DOHH2 (cell line): ENCODE measurements at regions not wholly inside any gene's neighbourhood (a gene's known extent, or its start where the extent isn't known, plus 50 kb on each side); places are given as distances from the start of the nearest gene placed in this dataset.

ENCODE experiments used
- H3F3A ChIP-seq: fragments of 200-600 bp; sonication (generic), shearing (Covaris generic); 2 replicates; pipeline ENCODE4 v1.6.0; 2016; ENCODE audit warnings: antibody characterized with exemption, mild to moderate bottlenecking; ENCODE audit not compliant: control insufficient read depth, insufficient read depth
- H3K27ac ChIP-seq: fragments of 200-600 bp; sonication (generic); 2 replicates; pipeline ENCODE4 v1.5.1; 2014; ENCODE audit warnings: low read depth, mild to moderate bottlenecking, low read length, moderate library complexity
- H3K27me3 ChIP-seq: fragments of 200-600 bp; sonication (generic); 2 replicates; pipeline ENCODE4 v1.6.1; 2014; ENCODE audit warnings: mild to moderate bottlenecking, low read length, mixed read lengths; ENCODE audit not compliant: control insufficient read depth
- H3K36me3 ChIP-seq: fragments of 200-600 bp; sonication (generic); 2 replicates; pipeline ENCODE4 v1.6.1; 2014; ENCODE audit warnings: mild to moderate bottlenecking, low read length, moderate library complexity, mixed read lengths; ENCODE audit not compliant: control insufficient read depth
- H3K4me1 ChIP-seq: fragments of 200-600 bp; sonication (generic); 2 replicates; pipeline ENCODE4 v1.6.1; 2014; ENCODE audit warnings: mild to moderate bottlenecking, low read length, mixed read lengths; ENCODE audit not compliant: control insufficient read depth
- H3K4me2 ChIP-seq: fragments of 200-600 bp; sonication (generic); 2 replicates; pipeline ENCODE4 v1.6.0; 2014; ENCODE audit warnings: mild to moderate bottlenecking, low read length, moderate library complexity
- H3K4me3 ChIP-seq: fragments of 200-600 bp; sonication (generic); 2 replicates; pipeline ENCODE4 v1.5.1; 2014; ENCODE audit warnings: mild to moderate bottlenecking, low read length, mixed read lengths
- H3K79me2 ChIP-seq: fragments of 200-600 bp; sonication (generic); 2 replicates; pipeline ENCODE4 v1.6.1; 2014; ENCODE audit warnings: mild to moderate bottlenecking, low read length, mixed read lengths; ENCODE audit not compliant: control insufficient read depth
- H3K9me2 ChIP-seq: fragments of 200-600 bp; sonication (generic); replicated peaks from 2 replicates; pipeline ENCODE4 v1.6.1; 2014; ENCODE audit warnings: mild to moderate bottlenecking, low read length, mixed read lengths; ENCODE audit not compliant: control insufficient read depth
- H3K9me3 ChIP-seq: fragments of 200-600 bp; sonication (generic); 2 replicates; pipeline ENCODE4 v1.6.1; 2014; ENCODE audit warnings: antibody characterized with exemption, low read length, mixed read lengths; ENCODE audit not compliant: control insufficient read depth, insufficient read depth
- H4K20me1 ChIP-seq: fragments of 200-600 bp; sonication (generic); 2 replicates; pipeline ENCODE4 v1.6.0; 2014; ENCODE audit warnings: low read depth, mild to moderate bottlenecking, antibody characterized with exemption, low read length, moderate library complexity; ENCODE audit not compliant: control insufficient read depth, insufficient read depth
- CTCF ChIP-seq: fragments of 200-600 bp; sonication (generic); IDR thresholded peaks from one replicate; pipeline ENCODE4 v1.5.1; 2014; ENCODE audit warnings: antibody characterized with exemption, mild to moderate bottlenecking, low read depth, low read length; ENCODE audit not compliant: poor library complexity, severe bottlenecking
- EZH2phosphoT487 ChIP-seq: fragments of 200-600 bp; sonication (generic); IDR thresholded peaks from 2 replicates; pipeline ENCODE4 v1.6.1; 2017; ENCODE audit warnings: borderline replicate concordance, mild to moderate bottlenecking, antibody characterized with exemption, low read length, moderate library complexity, mixed read lengths

DNA sequence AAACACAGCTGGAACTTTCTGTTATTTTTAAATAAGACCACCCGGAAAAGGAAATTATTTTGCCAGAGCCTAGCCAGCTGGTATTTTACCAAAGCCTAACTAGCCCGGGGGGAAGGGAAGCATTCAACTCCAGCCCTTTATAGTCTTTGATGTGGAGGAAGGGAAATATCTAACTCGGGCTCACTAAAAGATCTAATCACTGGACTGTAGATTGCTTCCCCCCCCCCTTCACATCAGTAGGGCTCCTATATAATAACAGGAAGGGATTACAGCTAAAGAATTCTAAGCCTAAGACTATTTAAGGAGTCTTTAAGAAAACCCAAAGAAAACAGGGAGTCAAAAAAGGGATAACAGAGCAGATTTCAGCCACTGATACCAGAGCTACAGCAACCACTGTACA lies 431.1 kb downstream of the KCNH5 start:
- Histone ChIP-seq H3K4me2 (no peak overlapping the region), H4K20me1 (no peaks in the 10 kb centered on the region), H3K4me1 (no peaks in the 10 kb centered on the region), H3K27me3 (no peaks in the 10 kb centered on the region), H3F3A (no peaks in the 10 kb centered on the region), H3K4me3 (no peak overlapping the region), H3K36me3 (no peaks in the 10 kb centered on the region), H3K79me2 (no peaks in the 10 kb centered on the region), H3K27ac (no peak overlapping the region), H3K9me3 (peaks cover 6% of the 10 kb centered on the region; the same call in 1 of the 2 replicates), H3K9me2 (no peaks in the 10 kb centered on the region)
- TF ChIP-seq EZH2phosphoT487 (no peak), CTCF (no peak)

DNA sequence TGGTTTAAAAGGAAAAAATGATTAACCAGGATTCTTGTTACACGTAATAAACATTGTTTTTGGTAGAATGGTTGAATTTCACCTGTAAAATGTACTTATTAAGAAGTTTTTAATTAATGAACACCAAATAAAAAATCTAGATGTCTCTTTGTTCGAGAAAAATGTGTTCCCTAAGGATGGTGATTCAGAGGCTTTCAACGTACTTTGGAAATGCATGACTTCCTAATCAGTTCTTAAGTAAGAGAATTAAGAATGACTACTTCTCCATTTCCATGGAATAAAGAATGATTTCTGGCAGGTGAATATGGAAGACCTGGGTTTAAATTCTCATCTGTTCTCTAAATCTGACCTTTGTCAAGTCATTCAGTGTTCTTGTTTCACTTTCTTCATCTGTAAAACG lies 428.6 kb downstream of the KCNH5 start:
- no peak overlapping the region for H3K27ac ChIP-seq

GRCh38 chr14:62626416-62626815 lies 418.8 kb downstream of the KCNH5 start:
- H3K27me3 ChIP-seq, result no peaks in the 10 kb centered on the region
- H3K9me2 ChIP-seq, result no peaks in the 10 kb centered on the region
- no peak overlapping the region for H3K27ac ChIP-seq
- no peaks in the 10 kb centered on the region for H3K4me1 ChIP-seq
- no peaks in the 10 kb centered on the region for H3F3A ChIP-seq
- no peak overlapping the region for H3K4me3 ChIP-seq
- H3K9me3 ChIP-seq, result no peaks in the 10 kb centered on the region
- no peak for TF ChIP-seq CTCF
- no peak overlapping the region for H3K4me2 ChIP-seq
- H3K79me2 ChIP-seq, result no peaks in the 10 kb centered on the region
- H4K20me1 ChIP-seq, result no peaks in the 10 kb centered on the region
- no peaks in the 10 kb centered on the region for H3K36me3 ChIP-seq

More for the DNA sequence above, 428.6 kb downstream of the KCNH5 start:
- H3K9me3 ChIP-seq, result peaks cover 6% of the 10 kb centered on the region; the same call in 1 of the 2 replicates
- H4K20me1 ChIP-seq, result no peaks in the 10 kb centered on the region
- no peaks in the 10 kb centered on the region for H3K9me2 ChIP-seq
- no peak overlapping the region for H3K4me3 ChIP-seq
- no peaks in the 10 kb centered on the region for H3K27me3 ChIP-seq
- no peak for TF ChIP-seq EZH2phosphoT487
- H3K36me3 ChIP-seq, result no peaks in the 10 kb centered on the region
- no peaks in the 10 kb centered on the region for H3K79me2 ChIP-seq
- no peaks in the 10 kb centered on the region for H3F3A ChIP-seq
- no peaks in the 10 kb centered on the region for H3K4me1 ChIP-seq
- H3K4me2 ChIP-seq, result no peak overlapping the region

- Histone ChIP-seq H3K79me2 (no peaks in the 10 kb centered on the region), H3K4me3 (no peak overlapping the region), H3F3A (no peaks in the 10 kb centered on the region), H3K9me2 (no peaks in the 10 kb centered on the region), H3K27me3 (no peaks in the 10 kb centered on the region), H3K9me3 (no peaks in the 10 kb centered on the region), H3K36me3 (no peaks in the 10 kb centered on the region), H3K4me1 (no peaks in the 10 kb centered on the region), H4K20me1 (no peaks in the 10 kb centered on the region), H3K27ac (no peak overlapping the region), H3K4me2 (no peak overlapping the region)
- TF ChIP-seq CTCF (no peak), EZH2phosphoT487 (no peak)
Measured at GRCh38 chr14:62629176-62629725, 416.0 kb downstream of the KCNH5 start.
